ENCODE measurements at regions not wholly inside any gene's neighbourhood (a gene's known extent, or its start where the extent isn't known, plus 50 kb on each side); places are given as distances from the start of the nearest gene placed in this dataset.
A peak's percentile ranks its signal among the peaks of the same experiment; 100 is the strongest.

DNA sequence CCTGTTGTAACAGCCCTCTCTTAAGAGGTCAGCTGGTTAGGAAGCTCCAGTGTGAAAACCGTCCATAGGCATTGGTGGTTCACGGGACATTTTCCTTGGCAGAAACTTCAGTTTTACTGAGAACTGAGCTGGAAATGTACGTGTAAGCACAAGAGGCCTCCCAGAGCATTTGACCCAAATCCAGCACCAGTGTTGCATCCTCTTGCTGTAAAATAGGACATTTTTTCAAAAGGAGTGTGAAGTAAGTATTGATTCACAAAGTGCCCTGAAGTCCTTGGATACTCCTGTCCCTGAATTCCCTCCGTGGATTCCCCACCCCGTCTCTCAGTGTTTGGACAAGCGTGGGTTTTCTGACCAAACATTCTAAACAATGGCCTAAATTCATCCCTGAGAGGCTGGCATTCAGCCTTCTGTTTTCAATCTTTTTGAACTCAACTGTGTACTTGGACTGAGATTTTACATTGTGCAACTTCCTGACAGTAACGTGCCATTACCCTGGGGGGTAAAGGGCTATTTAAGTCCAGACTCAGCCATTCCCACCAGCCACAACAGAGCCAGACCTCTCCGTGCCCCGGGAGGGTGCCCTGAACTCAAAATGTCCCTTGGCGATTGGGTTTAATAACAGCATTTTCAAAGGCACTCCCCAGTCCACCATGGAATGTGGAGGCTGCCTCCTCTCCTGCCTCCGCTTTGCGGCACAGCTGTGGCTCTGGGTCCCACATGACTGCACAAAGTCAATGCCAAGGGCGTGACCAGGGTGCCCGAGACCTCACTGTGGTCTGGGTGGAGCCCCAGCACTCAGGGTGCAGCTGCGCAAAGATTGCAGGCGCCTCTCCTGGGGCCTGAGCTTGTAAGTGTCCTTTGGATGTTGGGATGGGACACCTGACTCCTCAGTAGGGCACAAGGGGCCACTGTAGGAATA, 92.7 kb upstream of the AFDN start:
- POLR2A ChIA-PET, result no interaction called here
- FAIRE-seq, result no peak
- Histone ChIP-seq H3K4me2 (ENCODE audit: insufficient read depth, low read length) (no peak overlapping the region), H3K4me3 (replicated peaks in 1 of 3; ENCODE audit: insufficient read depth in 1 of 3, low read depth in 1 of 3, low read length in 3 of 3) (no peak overlapping the region), H3K36me3 (ENCODE audit: control insufficient read depth in 2 of 2, extremely low read depth in 1 of 2, insufficient read depth in 2 of 2, low read length in 2 of 2) (no peaks in the 10 kb centered on the region), H3K27me3 (ENCODE audit: control insufficient read depth in 2 of 2, insufficient read depth in 2 of 2, low read length in 2 of 2) (no peaks in the 10 kb centered on the region), H3K9me1 (replicated peaks; ENCODE audit: control insufficient read depth, extremely low read depth, insufficient read depth, low read length) (no peaks in the 10 kb centered on the region), H2AFZ (ENCODE audit: low read depth, low read length) (no peak overlapping the region), H3K9ac (replicated peaks; ENCODE audit: extremely low read depth, insufficient read depth, low read length) (no peak overlapping the region), H3K4me1 (ENCODE audit: control insufficient read depth, extremely low read depth, insufficient read depth, low read length) (no peaks in the 10 kb centered on the region), H4K20me1 (replicated peaks; ENCODE audit: control insufficient read depth, extremely low read depth, insufficient read depth, low read length) (no peaks in the 10 kb centered on the region), H3K9me3 (replicated peaks; ENCODE audit: control insufficient read depth, insufficient read depth, low read length) (no peaks in the 10 kb centered on the region), H3K79me2 (ENCODE audit: control insufficient read depth, insufficient read depth, low read length) (no peaks in the 10 kb centered on the region), H3K27ac (ENCODE audit: insufficient read depth, low read depth, low read length) (no peak overlapping the region)
- DNase-seq (ENCODE audit: low read depth, low spot score), result peak; percentile 64
- no peak for TF ChIP-seq POLR2A (IDR thresholded peaks at IDR 0.05; ENCODE audit: low read depth, low read length)
- BruUV-seq (replicated peaks), result no TSS peak
- dilution Hi-C loops (cut with MboI; ENCODE audit: extremely low pct_ligation_motif_present, low sequenced_read_pairs) (no loop called here), intact Hi-C loops (cut with micrococcal nuclease) (no loop called here)
- CTCF ChIA-PET, result no interaction called here

DNA sequence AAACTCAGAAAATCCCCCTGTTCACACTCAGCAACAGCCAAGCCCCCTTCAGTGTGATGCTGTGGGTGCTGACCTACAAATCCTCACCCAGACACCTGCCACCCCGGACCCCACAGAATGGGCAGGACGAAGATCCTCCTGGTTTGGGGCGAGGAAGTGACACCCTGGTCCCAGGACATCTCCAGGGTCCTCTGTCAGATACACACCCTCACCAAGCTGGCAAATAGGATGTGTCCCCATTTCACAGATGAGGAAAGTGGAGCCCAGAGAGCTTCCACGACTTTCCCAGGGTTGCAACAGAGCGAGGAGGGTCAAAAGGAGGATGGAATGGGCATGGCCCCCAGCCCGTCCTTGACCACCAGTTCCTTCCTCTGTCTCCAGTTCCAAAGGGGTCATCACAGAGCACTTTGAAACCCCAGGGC, 92.0 kb upstream of the AFDN start:
- no TSS peak for BruUV-seq (replicated peaks)
- Histone ChIP-seq H3K27me3 (ENCODE audit: control insufficient read depth in 2 of 2, insufficient read depth in 2 of 2, low read length in 2 of 2) (no peaks in the 10 kb centered on the region), H3K4me3 (replicated peaks in 1 of 3; ENCODE audit: insufficient read depth in 1 of 3, low read depth in 1 of 3, low read length in 3 of 3) (no peak overlapping the region), H3K9ac (replicated peaks; ENCODE audit: extremely low read depth, insufficient read depth, low read length) (no peak overlapping the region), H3K4me2 (ENCODE audit: insufficient read depth, low read length) (no peak overlapping the region), H3K9me3 (replicated peaks; ENCODE audit: control insufficient read depth, insufficient read depth, low read length) (no peaks in the 10 kb centered on the region), H3K36me3 (ENCODE audit: control insufficient read depth in 2 of 2, extremely low read depth in 1 of 2, insufficient read depth in 2 of 2, low read length in 2 of 2) (no peaks in the 10 kb centered on the region), H3K27ac (ENCODE audit: insufficient read depth, low read depth, low read length) (no peak overlapping the region), H2AFZ (ENCODE audit: low read depth, low read length) (no peak overlapping the region), H3K9me1 (replicated peaks; ENCODE audit: control insufficient read depth, extremely low read depth, insufficient read depth, low read length) (no peaks in the 10 kb centered on the region), H3K4me1 (ENCODE audit: control insufficient read depth, extremely low read depth, insufficient read depth, low read length) (no peaks in the 10 kb centered on the region), H4K20me1 (replicated peaks; ENCODE audit: control insufficient read depth, extremely low read depth, insufficient read depth, low read length) (no peaks in the 10 kb centered on the region), H3K79me2 (ENCODE audit: control insufficient read depth, insufficient read depth, low read length) (no peaks in the 10 kb centered on the region)
- CTCF ChIA-PET, result no interaction called here
- dilution Hi-C loops (cut with MboI; ENCODE audit: extremely low pct_ligation_motif_present, low sequenced_read_pairs) (no loop called here), intact Hi-C loops (cut with micrococcal nuclease) (no loop called here)
- POLR2A ChIA-PET, result no interaction called here
- FAIRE-seq (no peak), DNase-seq (ENCODE audit: low read depth, low spot score) (no peak)
- TF ChIP-seq FOS (IDR thresholded peaks at IDR 0.05; ENCODE audit: borderline replicate concordance, insufficient read depth, low read length) (no peak), MYC (IDR thresholded peaks at IDR 0.05; ENCODE audit: low read depth, low read length) (no peak), POLR2AphosphoS5 (IDR thresholded peaks at IDR 0.05; ENCODE audit: insufficient read depth, low read depth, low read length) (no peak), POLR2A (IDR thresholded peaks at IDR 0.05; ENCODE audit: low read depth, low read length) (no peak), EZH2 (IDR thresholded peaks at IDR 0.05; ENCODE audit: borderline replicate concordance, low read depth, low read length, severe bottlenecking) (no peak), JUN (IDR thresholded peaks at IDR 0.05; ENCODE audit: borderline replicate concordance, insufficient read depth, insufficient read length, low read depth) (no peak), GATA2 (IDR thresholded peaks at IDR 0.05; ENCODE audit: insufficient read depth, insufficient read length, low read depth, low read length) (no peak)
- TF ChIP-seq, protein P1, sequence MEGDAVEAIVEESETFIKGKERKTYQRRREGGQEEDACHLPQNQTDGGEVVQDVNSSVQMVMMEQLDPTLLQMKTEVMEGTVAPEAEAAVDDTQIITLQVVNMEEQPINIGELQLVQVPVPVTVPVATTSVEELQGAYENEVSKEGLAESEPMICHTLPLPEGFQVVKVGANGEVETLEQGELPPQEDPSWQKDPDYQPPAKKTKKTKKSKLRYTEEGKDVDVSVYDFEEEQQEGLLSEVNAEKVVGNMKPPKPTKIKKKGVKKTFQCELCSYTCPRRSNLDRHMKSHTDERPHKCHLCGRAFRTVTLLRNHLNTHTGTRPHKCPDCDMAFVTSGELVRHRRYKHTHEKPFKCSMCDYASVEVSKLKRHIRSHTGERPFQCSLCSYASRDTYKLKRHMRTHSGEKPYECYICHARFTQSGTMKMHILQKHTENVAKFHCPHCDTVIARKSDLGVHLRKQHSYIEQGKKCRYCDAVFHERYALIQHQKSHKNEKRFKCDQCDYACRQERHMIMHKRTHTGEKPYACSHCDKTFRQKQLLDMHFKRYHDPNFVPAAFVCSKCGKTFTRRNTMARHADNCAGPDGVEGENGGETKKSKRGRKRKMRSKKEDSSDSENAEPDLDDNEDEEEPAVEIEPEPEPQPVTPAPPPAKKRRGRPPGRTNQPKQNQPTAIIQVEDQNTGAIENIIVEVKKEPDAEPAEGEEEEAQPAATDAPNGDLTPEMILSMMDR (IDR thresholded peaks at IDR 0.05; ENCODE audit: extremely low read depth in 1 of 2, insufficient read depth in 1 of 2, low read depth in 1 of 2, low read length in 2 of 2), result no peak
- TF ChIP-seq, protein P2, sequence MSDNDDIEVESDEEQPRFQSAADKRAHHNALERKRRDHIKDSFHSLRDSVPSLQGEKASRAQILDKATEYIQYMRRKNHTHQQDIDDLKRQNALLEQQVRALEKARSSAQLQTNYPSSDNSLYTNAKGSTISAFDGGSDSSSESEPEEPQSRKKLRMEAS (IDR thresholded peaks at IDR 0.05; ENCODE audit: insufficient read depth, insufficient read length), result no peak

All from endothelial cell of umbilical vein (primary cell).